Colonic mucosa (tissue), 4 donors: ENCODE measurements at regions not wholly inside any gene's neighbourhood (a gene's known extent, or its start where the extent isn't known, plus 50 kb on each side); places are given as distances from the start of the nearest gene placed in this dataset.

ENCODE experiments used
- DNase-seq: peaks from one replicate; pipeline ENCODE4 v3.0.0-alpha.2; 2020
- H3K27ac ChIP-seq: fragments of 200-600 bp; one replicate; pipeline ENCODE4 v1.8.0; 2021
- H3K27me3 ChIP-seq: fragments of 200-600 bp; one replicate; pipeline ENCODE4 v1.8.0; 2021
- H3K36me3 ChIP-seq: fragments of 200-600 bp; one replicate; pipeline ENCODE4 v1.8.0; 2021
- H3K4me1 ChIP-seq: fragments of 200-600 bp; one replicate; pipeline ENCODE4 v1.8.0; 2021; ENCODE audit warnings: mild to moderate bottlenecking
- H3K4me3 ChIP-seq: fragments of 200-600 bp; one replicate; pipeline ENCODE4 v1.8.0; 2021
- H3K9ac ChIP-seq, 2 donors: one replicate each; pipeline ENCODE4 v1.7.0; 2013; ENCODE audit warnings: control low read depth in 2 of 2, low read depth in 2 of 2, low read length in 2 of 2
- H3K9me3 ChIP-seq: fragments of 200-600 bp; one replicate; pipeline ENCODE4 v1.8.0; 2021
- intact Hi-C: fragments of 100-400 bp; cut with DNase I; formaldehyde crosslinking; loops from one replicate; pipeline ENCODE4 v1.14.1; 2022
- TF ChIP-seq, protein P1 (sequence below): fragments of 200-600 bp; IDR thresholded peaks from one replicate; pipeline ENCODE4 v1.8.0; 2022; ENCODE audit warnings: antibody characterized with exemption, mild to moderate bottlenecking
- donor health status: healthy.
- donor health status: DM: no; HTN: no; CAD: no.
- donor health status: DM: no; HTN: no; CAD: no.

GRCh38 chr4:1459081-1459721, 53.0 kb upstream of the NKX1-1 start:
- intact Hi-C loops: no loop called here
- no peaks in the 10 kb centered on the region for H3K36me3 ChIP-seq
- no peak overlapping the region for H3K9ac ChIP-seq
- H3K9me3 ChIP-seq: no peaks in the 10 kb centered on the region
- TF ChIP-seq, protein P1, sequence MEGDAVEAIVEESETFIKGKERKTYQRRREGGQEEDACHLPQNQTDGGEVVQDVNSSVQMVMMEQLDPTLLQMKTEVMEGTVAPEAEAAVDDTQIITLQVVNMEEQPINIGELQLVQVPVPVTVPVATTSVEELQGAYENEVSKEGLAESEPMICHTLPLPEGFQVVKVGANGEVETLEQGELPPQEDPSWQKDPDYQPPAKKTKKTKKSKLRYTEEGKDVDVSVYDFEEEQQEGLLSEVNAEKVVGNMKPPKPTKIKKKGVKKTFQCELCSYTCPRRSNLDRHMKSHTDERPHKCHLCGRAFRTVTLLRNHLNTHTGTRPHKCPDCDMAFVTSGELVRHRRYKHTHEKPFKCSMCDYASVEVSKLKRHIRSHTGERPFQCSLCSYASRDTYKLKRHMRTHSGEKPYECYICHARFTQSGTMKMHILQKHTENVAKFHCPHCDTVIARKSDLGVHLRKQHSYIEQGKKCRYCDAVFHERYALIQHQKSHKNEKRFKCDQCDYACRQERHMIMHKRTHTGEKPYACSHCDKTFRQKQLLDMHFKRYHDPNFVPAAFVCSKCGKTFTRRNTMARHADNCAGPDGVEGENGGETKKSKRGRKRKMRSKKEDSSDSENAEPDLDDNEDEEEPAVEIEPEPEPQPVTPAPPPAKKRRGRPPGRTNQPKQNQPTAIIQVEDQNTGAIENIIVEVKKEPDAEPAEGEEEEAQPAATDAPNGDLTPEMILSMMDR: no peak
- H3K27me3 ChIP-seq: peaks cover 12% of the 10 kb centered on the region
- no peak for DNase-seq
- no peaks in the 10 kb centered on the region for H3K4me1 ChIP-seq
- no peak overlapping the region for H3K4me3 ChIP-seq
- H3K27ac ChIP-seq: no peak overlapping the region

- Histone ChIP-seq H3K4me3 (no peak overlapping the region), H3K27ac (no peak overlapping the region), H3K4me1 (no peaks in the 10 kb centered on the region), H3K36me3 (no peaks in the 10 kb centered on the region), H3K9me3 (no peaks in the 10 kb centered on the region), H3K9ac (no peak overlapping the region), H3K27me3 (peaks cover 12% of the 10 kb centered on the region)
- TF ChIP-seq, protein P1: no peak
- no peak for DNase-seq
- intact Hi-C loops: no loop called here
Measured at GRCh38 chr4:1458581-1458980, 52.3 kb upstream of the NKX1-1 start.
